B cell (primary cell): ENCODE measurements at regions not wholly inside any gene's neighbourhood (a gene's known extent, or its start where the extent isn't known, plus 50 kb on each side); places are given as distances from the start of the nearest gene placed in this dataset.

Experiments used
- EZH2 ChIP-seq: IDR thresholded peaks from 2 replicates; pipeline ENCODE4 v1.6.1; 2012; ENCODE audit warnings: borderline replicate concordance, low read depth, mild to moderate bottlenecking, moderate library complexity, low read length; ENCODE audit not compliant: insufficient read depth, poor library complexity, severe bottlenecking
- TF ChIP-seq, protein P1 (sequence below): fragments of 200-600 bp; IDR thresholded peaks from one replicate; pipeline ENCODE4 v1.8.0; 2022; ENCODE audit warnings: antibody characterized with exemption, mild to moderate bottlenecking

DNA sequence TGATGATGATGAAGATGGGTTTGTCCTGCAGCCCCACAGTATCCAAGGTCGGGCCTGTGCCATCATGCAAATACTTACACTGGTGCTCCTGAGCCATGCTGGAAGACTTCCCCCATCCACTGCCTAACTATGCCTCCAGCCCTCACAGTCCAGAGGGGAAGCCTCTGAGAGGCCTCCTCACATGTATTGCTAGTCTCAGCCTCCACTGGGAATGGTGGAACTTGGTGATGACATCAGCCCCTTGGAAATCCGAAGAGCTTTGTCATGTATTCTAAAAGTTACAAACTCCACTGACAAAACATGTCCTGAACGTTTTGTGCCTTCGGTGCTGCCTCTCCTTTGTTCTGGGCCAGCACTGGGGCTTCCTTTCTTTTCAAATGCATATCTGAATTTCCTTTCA, 61.1 kb upstream of the DMRTB1 start:
- TF ChIP-seq, protein P1, sequence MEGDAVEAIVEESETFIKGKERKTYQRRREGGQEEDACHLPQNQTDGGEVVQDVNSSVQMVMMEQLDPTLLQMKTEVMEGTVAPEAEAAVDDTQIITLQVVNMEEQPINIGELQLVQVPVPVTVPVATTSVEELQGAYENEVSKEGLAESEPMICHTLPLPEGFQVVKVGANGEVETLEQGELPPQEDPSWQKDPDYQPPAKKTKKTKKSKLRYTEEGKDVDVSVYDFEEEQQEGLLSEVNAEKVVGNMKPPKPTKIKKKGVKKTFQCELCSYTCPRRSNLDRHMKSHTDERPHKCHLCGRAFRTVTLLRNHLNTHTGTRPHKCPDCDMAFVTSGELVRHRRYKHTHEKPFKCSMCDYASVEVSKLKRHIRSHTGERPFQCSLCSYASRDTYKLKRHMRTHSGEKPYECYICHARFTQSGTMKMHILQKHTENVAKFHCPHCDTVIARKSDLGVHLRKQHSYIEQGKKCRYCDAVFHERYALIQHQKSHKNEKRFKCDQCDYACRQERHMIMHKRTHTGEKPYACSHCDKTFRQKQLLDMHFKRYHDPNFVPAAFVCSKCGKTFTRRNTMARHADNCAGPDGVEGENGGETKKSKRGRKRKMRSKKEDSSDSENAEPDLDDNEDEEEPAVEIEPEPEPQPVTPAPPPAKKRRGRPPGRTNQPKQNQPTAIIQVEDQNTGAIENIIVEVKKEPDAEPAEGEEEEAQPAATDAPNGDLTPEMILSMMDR: no peak
- no peak for TF ChIP-seq EZH2
